SJCRH30 (cell line): ENCODE measurements at regions not wholly inside any gene's neighbourhood (a gene's known extent, or its start where the extent isn't known, plus 50 kb on each side); places are given as distances from the start of the nearest gene placed in this dataset.
A peak's percentile ranks its signal among the peaks of the same experiment; 100 is the strongest.
"Not testable (repeated sequence)": the region's sequence is repeated elsewhere in the genome, so short reads cannot be mapped to it uniquely, and the experiment has no call there.

Experiments used
- DNase-seq, 2 experiments: peaks; one replicate each; pipeline ENCODE4 v3.0.0-alpha.2; 2015 to 2020
- H3K27ac ChIP-seq: fragments of 250-450 bp; sonication (Bioruptor Pico); 2 replicates; pipeline ENCODE4 v1.5.1; 2020; ENCODE audit warnings: mild to moderate bottlenecking, moderate library complexity
- H3K27me3 ChIP-seq: fragments of 250-450 bp; sonication (Bioruptor Pico); 2 replicates; pipeline ENCODE4 v1.5.1; 2020; ENCODE audit warnings: mild to moderate bottlenecking, moderate library complexity
- H3K36me3 ChIP-seq: fragments of 250-450 bp; sonication (Bioruptor Pico); 2 replicates; pipeline ENCODE4 v1.5.1; 2020; ENCODE audit warnings: mild to moderate bottlenecking, moderate library complexity
- H3K4me1 ChIP-seq: fragments of 250-450 bp; sonication (Bioruptor Pico); 2 replicates; pipeline ENCODE4 v1.5.1; 2020; ENCODE audit warnings: mild to moderate bottlenecking, moderate library complexity
- H3K4me3 ChIP-seq: fragments of 250-450 bp; sonication (Bioruptor Pico); 2 replicates; pipeline ENCODE4 v1.5.1; 2020; ENCODE audit warnings: mild to moderate bottlenecking, moderate library complexity
- H3K9me3 ChIP-seq: fragments of 250-450 bp; sonication (Bioruptor Pico); replicated peaks from 2 replicates; pipeline ENCODE4 v1.5.1; 2020; ENCODE audit warnings: mild to moderate bottlenecking, moderate library complexity

DNA sequence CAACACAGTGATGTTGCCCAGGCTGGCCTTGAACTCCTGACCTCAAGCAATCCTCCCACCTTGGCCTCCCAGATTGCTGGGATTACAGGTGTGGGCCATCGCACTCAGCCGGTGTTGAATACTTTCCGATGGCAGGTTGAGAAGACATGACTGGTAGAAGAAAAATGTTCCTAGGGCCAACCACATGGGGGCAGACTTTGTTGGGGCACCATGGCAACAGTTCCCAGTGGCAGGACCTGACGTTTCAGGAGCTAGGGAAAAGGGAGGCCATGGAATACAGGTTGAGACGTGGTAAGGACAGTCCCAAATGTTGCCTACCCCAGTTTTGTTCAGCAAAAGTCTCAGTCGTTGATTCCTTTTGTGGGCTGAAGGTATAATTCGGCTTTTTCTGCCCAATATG, 134.6 kb downstream of the ASMT start:
- H3K4me3 ChIP-seq: no peak overlapping the region

DNA sequence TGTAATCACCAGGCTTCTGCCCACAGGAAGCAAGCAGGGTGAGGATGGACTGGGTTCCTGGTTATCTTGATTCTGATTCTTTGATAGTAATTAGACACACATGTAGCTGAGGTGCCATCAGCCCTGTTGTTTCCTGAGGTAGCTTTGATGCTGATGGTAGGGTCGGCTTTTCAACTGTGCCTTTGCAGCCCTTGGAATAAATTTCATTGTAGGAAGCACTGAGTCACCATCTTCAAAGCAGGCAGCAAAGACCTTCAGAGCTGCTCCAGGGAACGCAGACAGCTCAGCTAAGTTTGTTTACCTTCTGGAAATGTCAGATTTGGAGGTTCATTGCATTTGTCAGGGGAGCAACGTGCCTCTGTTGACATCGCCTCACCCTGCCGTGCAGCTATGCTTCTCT, 135.4 kb downstream of the ASMT start:
- Histone ChIP-seq H3K27ac (no peak overlapping the region), H3K36me3 (no peaks in the 10 kb centered on the region), H3K9me3 (0 out of 2 replicates have a peak, but pooled peaks cover 2% of the 10 kb centered on the region), H3K27me3 (no peaks in the 10 kb centered on the region), H3K4me1 (no peaks in the 10 kb centered on the region), H3K4me3 (no peak overlapping the region)
- DNase-seq: no peak

More for the DNA sequence above, 134.6 kb downstream of the ASMT start:
- 0 out of 2 replicates have a peak, but pooled peaks cover 5% of the 10 kb centered on the region for H3K9me3 ChIP-seq
- no peaks in the 10 kb centered on the region for H3K27me3 ChIP-seq
- H3K36me3 ChIP-seq: no peaks in the 10 kb centered on the region
- no peaks in the 10 kb centered on the region for H3K4me1 ChIP-seq
- H3K27ac ChIP-seq: no peak overlapping the region
- DNase-seq: peak in 1 of 2 experiments; percentile 28

DNA sequence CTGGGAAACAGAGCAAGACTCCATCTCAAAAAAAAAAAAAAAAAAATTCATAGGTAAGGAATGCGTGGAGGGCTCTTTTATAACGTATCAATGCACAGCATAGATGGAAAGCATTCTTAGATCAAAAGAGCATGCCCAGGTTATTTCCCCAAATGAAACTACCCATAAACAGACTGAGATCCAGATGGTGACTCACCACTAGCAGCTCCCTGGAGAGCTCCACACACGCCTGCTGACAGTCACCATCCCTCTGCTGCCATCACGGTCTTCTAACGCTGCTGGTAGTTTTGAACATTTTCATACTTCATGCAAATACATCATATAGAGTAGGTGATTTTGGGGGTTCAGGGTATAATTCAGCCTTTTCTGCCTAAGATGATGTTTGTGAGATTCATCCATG, 136.9 kb downstream of the ASMT start:
- Histone ChIP-seq H3K4me3 (no peak overlapping the region), H3K27ac (no peak overlapping the region), H3K4me1 (no peaks in the 10 kb centered on the region), H3K9me3 (0 out of 2 replicates have a peak, but pooled peaks cover 2% of the 10 kb centered on the region), H3K36me3 (no peaks in the 10 kb centered on the region), H3K27me3 (no peaks in the 10 kb centered on the region)
- no peak for DNase-seq

DNA sequence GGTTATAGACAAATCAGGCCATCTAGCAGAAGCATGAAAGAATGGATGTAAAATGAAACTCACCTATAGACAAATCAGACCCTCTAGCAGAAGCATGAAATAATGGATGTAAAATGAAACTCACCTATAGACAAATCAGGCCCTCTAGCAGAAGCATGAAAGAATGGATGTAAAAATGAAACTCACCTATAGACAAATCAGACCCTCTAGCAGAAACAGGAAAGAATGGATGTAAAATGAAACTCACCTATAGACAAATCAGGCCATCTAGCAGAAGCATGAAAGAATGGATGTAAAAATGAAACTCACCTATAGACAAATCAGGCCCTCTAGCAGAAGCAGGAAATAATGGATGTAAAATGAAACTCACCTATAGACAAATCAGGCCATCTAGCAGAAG, 137.9 kb downstream of the ASMT start:
- DNase-seq, H3K9me3 ChIP-seq, H3K27ac ChIP-seq, H3K36me3 ChIP-seq, H3K4me1 ChIP-seq, H3K4me3 ChIP-seq, H3K27me3 ChIP-seq: not testable (repeated sequence)

DNA sequence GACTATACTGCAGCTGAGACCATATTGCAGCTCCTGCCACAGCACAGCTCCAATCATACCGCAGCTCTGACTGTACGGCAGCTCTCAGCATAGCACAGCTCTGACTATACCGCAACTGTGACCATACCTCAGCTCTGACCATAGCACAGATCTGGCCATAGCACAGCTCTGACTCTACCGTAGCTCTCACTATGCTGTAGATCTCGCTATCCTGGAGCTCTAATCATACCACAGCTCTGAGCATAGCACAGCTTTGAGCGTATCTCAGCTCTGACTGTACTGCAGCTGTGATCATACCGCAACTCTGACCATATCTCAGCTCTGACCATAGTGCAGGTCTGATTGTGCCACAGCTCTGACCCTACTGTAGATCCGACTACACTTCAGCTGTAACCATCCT, 139.2 kb downstream of the ASMT start:
- Histone ChIP-seq H3K27me3 (no peaks in the 10 kb centered on the region), H3K27ac (no peak overlapping the region), H3K4me3 (no peak overlapping the region), H3K4me1 (no peaks in the 10 kb centered on the region), H3K9me3 (no peaks in the 10 kb centered on the region), H3K36me3 (no peaks in the 10 kb centered on the region)
- DNase-seq: no peak

DNA sequence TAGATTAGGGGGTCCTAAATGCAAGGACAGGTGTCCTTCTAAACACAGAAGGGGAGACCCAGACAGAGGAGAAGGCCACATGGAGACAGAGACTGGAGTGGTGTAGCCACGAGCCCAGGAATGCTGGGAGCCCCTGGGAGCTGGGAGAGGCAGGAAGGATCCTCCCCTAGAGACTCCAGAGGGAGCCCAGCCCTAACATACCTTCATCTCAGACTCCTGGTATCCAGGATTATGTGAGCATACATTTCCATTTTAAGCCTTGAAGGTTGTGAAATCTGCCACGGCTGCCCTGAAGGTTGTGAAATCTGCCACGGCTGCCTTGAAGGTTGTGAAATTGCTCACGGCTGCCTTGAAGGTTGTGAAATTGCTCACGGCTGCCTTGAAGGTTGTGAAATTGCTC, 148.4 kb downstream of the ASMT start:
- Histone ChIP-seq H3K27me3 (no peaks in the 10 kb centered on the region), H3K9me3 (no peaks in the 10 kb centered on the region), H3K27ac (no peak overlapping the region), H3K4me1 (no peaks in the 10 kb centered on the region), H3K4me3 (no peak overlapping the region), H3K36me3 (no peaks in the 10 kb centered on the region)
- DNase-seq: no peak

DNA sequence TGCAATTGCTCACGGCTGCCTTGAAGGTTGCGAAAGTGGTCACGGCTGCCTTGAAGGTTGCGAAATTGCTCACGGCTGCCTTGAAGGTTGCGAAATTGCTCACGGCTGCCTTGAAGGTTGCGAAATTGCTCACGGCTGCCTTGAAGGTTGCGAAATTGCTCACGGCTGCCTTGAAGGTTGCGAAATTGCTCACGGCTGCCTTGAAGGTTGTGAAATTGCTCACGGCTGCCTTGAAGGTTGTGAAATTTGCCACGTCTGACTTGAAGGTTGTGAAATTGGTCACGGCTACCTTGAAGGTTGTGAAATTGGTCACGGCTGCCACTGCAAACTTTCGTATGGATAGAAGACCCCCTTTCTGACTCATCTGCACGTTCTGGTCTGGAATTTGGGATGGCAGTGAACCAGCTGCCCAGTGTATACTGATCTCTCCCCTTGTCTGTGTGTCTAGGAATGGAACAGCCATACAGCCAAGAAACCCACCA, 150.1 kb downstream of the ASMT start:
- not testable (repeated sequence) for H3K27ac ChIP-seq, H3K4me3 ChIP-seq, H3K9me3 ChIP-seq, H3K4me1 ChIP-seq, H3K27me3 ChIP-seq, DNase-seq, H3K36me3 ChIP-seq

DNA sequence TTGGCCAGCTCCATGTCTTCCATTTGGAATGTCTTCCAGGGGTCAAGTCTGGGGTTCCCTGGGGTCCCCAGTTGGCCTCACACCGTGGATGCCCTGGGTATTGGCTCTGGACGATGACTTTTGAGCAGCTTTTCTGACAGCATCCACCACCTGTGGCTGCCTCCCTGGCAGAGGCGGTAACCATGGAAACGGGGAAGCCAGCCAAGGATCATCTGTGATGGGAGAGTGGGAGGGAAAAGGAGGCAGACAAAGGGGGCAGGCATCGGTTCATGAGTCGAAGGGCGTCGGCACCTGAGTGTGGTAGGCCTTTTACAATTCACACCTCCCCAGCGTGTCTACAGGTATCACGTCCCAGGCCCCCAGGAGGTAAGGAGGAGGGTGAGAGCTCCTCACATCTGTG, 152.2 kb downstream of the ASMT start:
- no peak overlapping the region for H3K27ac ChIP-seq
- peak; percentile 8 to 15 for DNase-seq
- H3K4me1 ChIP-seq: no peaks in the 10 kb centered on the region
- no peaks in the 10 kb centered on the region for H3K36me3 ChIP-seq
- no peak overlapping the region for H3K4me3 ChIP-seq
- no peaks in the 10 kb centered on the region for H3K9me3 ChIP-seq
- no peaks in the 10 kb centered on the region for H3K27me3 ChIP-seq

DNA sequence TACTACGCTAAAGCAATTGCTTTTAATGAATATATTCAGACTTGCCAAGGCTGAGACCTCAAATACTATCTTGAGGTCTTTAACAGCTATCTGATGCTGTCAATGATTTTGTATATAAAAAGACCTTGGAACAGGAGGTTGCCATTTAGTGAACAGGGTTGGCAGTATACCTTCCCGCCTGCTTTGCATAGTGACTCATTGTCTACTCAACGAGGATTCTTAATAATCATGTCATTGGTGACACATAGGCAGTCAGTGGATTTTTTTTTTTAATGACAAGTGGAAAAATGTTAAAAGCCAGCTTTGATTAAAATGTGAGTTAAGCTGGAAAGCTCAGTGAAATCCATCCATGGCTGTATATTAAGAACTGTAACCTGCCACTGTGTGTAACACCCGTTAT, 164.0 kb downstream of the ASMT start:
- no peak overlapping the region for H3K4me3 ChIP-seq
- no peak overlapping the region for H3K27ac ChIP-seq
- H3K27me3 ChIP-seq: no peaks in the 10 kb centered on the region; the same call in 1 of the 2 replicates
- no peaks in the 10 kb centered on the region for H3K36me3 ChIP-seq
- H3K9me3 ChIP-seq: no peaks in the 10 kb centered on the region
- no peak for DNase-seq
- H3K4me1 ChIP-seq: no peaks in the 10 kb centered on the region

DNA sequence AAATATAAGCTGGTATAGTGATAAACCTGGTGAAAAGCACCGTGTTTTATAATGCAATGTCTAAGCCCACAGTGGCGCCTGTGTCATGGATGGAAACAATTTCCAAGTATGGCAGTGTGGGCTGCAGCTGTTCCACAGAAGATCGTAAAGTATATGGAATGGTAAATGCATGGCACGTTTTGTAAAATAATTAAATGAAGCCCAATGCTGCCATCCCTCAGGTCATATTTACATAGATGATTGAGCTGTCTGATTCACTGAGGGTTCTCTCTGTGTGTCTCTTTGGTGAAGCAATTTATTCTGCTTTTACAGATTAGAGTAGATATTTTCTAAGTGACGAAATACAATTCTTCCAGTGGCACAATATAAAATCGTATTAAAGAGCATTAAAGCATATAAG, 164.8 kb downstream of the ASMT start:
- Histone ChIP-seq H3K9me3 (no peaks in the 10 kb centered on the region), H3K4me1 (no peaks in the 10 kb centered on the region), H3K27ac (no peak overlapping the region), H3K36me3 (no peaks in the 10 kb centered on the region), H3K27me3 (no peaks in the 10 kb centered on the region; the same call in 1 of the 2 replicates), H3K4me3 (no peak overlapping the region)
- no peak for DNase-seq

DNA sequence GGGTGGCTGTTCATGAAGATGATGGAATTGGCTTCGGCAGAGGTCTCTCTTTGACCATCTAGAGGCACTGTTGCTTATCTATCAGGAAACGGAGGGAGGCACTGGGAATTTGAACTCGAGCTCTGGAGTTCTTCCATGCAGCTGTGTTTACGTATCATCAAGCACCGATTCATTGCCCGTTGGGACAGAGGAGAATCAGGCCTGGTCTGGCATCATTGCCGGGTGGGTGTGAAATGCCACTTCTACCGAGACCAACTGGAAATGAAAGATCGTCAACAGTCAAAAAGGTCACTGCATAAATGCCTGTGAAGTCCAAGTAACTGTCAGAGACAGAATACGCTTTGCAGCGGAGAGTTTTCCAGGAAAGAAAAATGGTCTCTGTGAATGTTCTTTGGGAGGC, 166.9 kb downstream of the ASMT start:
- H3K27ac ChIP-seq: no peak overlapping the region
- no peaks in the 10 kb centered on the region for H3K36me3 ChIP-seq
- DNase-seq: no peak
- H3K4me3 ChIP-seq: no peak overlapping the region
- no peaks in the 10 kb centered on the region for H3K4me1 ChIP-seq
- H3K9me3 ChIP-seq: no peaks in the 10 kb centered on the region
- H3K27me3 ChIP-seq: no peaks in the 10 kb centered on the region; the same call in 1 of the 2 replicates

DNA sequence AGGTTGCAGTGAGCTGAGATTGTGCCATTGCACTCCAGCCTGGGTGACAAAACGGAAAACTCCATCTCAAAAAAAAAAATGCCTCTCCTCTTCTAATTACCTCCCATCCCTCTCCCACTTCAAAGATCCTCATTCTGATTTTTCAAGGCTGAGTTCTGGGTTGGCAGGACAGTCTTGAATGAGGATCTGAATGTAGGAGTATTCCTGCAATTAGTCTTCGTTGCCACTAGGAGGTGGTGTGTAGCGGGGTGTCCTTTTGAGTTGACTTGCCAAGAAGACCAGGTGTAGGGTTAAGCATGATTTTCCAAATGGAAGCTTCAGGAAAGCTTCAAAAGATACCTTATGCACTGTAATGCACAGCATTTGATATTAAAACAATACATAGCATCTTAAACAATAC, 169.9 kb downstream of the ASMT start:
- no peaks in the 10 kb centered on the region; the same call in 1 of the 2 replicates for H3K27me3 ChIP-seq
- no peaks in the 10 kb centered on the region for H3K36me3 ChIP-seq
- no peaks in the 10 kb centered on the region for H3K9me3 ChIP-seq
- H3K27ac ChIP-seq: no peak overlapping the region
- no peak for DNase-seq
- H3K4me3 ChIP-seq: no peak overlapping the region
- no peaks in the 10 kb centered on the region for H3K4me1 ChIP-seq

DNA sequence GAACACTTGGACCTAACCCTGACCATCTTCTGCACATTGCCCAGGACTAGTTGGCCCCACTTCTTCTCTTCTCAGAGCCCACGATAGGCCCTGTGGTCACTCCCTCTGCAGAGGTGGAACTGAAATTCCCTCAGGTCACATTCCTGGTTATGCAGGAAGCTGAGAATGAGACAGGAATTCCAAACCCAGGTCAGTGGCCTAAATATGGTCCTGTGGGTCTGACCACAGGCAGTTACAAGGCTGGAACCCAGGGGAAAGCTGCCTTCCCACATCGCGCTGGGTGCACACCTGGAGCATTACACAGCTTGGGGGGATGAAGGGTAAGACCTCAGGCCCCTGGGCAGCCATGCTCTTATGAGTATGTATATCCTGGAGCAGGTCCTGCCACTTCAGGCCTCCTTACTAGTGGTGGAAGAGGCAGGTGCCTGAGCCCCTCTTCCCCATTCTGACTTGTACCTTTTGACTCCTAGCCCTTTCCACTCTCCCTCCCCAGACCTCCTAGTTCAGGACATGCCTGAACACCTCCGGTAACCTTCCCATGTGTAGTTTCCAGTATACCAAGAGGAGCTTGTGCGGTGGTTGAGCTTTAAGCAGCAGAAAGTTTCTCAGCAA, 173.5 kb downstream of the ASMT start:
- no peak overlapping the region for H3K4me3 ChIP-seq
- DNase-seq: no peak
- H3K27ac ChIP-seq: no peak overlapping the region
- no peaks in the 10 kb centered on the region for H3K9me3 ChIP-seq
- H3K36me3 ChIP-seq: no peaks in the 10 kb centered on the region
- H3K27me3 ChIP-seq: no peaks in the 10 kb centered on the region
- no peaks in the 10 kb centered on the region for H3K4me1 ChIP-seq

DNA sequence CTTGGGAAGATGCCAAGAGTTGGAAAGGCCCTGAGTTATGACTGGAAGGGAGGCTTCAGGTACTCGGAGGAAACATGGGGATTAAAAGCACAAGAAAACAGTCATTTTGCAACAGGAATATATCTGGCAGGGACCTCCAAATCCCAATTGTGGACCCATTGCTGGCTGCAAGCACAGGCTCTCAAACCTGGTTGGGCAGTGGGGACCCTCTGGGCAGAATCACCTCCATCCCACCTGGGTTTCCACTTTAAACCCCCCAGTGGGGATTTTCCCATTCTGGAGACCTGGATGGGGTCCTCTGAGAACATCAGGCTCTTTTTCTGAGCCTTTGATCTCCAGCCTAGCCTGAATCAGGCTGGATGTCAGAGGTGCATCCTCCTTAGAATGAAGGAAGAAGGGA, 177.8 kb downstream of the ASMT start:
- Histone ChIP-seq H3K9me3 (no peaks in the 10 kb centered on the region), H3K36me3 (no peaks in the 10 kb centered on the region), H3K4me1 (no peaks in the 10 kb centered on the region), H3K4me3 (no peak overlapping the region), H3K27ac (no peak overlapping the region), H3K27me3 (no peaks in the 10 kb centered on the region)
- no peak for DNase-seq

DNA sequence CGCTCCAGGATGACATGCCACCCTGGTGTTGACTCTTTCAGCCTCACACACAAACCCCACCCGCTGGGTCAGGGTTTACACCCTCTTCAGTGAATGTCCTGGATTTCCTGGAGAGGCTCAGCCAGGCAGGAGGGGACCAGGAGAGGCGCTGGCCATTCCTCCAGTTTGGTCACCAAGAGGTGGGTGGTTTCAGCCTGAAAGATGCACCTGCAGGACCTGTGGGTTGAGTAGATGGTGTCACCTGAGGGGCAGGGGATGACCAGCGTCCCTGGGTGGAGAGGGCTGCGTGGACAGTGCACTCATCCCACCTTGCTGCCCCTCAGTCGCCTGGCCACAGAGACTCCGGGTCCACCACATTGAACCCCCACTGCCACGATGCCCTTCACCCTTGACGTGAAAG, 179.7 kb downstream of the ASMT start:
- no peak for DNase-seq
- H3K36me3 ChIP-seq: no peaks in the 10 kb centered on the region
- no peaks in the 10 kb centered on the region for H3K27me3 ChIP-seq
- H3K27ac ChIP-seq: no peak overlapping the region
- no peak overlapping the region for H3K4me3 ChIP-seq
- no peaks in the 10 kb centered on the region for H3K4me1 ChIP-seq
- no peaks in the 10 kb centered on the region for H3K9me3 ChIP-seq

DNA sequence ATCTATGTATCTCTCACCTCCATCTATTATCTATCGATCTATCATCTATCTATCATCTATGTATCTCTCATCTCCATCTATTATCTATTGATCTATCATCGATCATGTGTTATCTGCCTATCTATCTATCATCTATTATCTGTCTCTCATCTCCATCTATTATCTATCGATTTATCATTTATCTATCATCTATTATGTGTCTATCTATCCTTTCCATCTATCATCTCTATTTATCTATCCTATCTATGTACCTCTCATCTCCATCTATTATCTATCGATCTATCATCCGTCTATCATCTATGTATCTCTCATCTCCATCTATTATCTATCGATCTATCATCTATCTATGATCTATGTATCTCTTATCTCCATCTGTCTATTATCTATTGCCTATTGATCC, 188.1 kb downstream of the ASMT start:
- H3K27me3 ChIP-seq: no peaks in the 10 kb centered on the region
- no peak for DNase-seq
- H3K4me1 ChIP-seq: no peaks in the 10 kb centered on the region
- no peaks in the 10 kb centered on the region for H3K9me3 ChIP-seq
- H3K36me3 ChIP-seq: no peaks in the 10 kb centered on the region
- no peak overlapping the region for H3K4me3 ChIP-seq
- no peak overlapping the region for H3K27ac ChIP-seq
